ENCODE measurements at regions not wholly inside any gene's neighbourhood (a gene's known extent, or its start where the extent isn't known, plus 50 kb on each side); places are given as distances from the start of the nearest gene placed in this dataset.

- H3K36me3 ChIP-seq (ENCODE audit: low read depth), result no peaks in the 10 kb centered on the region
- no peaks in the 10 kb centered on the region for H3K4me1 ChIP-seq (ENCODE audit: low read depth)
- DNase-seq (no peak), ATAC-seq (no peak)
- no peak for TF ChIP-seq CTCF (IDR thresholded peaks at IDR 0.05)
- intact Hi-C loops (cut with DNase I, micrococcal nuclease), result no loop called here
- no peak overlapping the region for H3K4me3 ChIP-seq
- no peaks in the 10 kb centered on the region for H3K9me3 ChIP-seq
Measured at GRCh38 chr6:103011605-103012004, 1618.1 kb downstream of the GRIK2 start.

GRCh38 chr6:103002282-103002681 lies 1608.8 kb downstream of the GRIK2 start:
- H3K9me3 ChIP-seq, result no peaks in the 10 kb centered on the region
- H3K4me1 ChIP-seq (ENCODE audit: low read depth), result no peaks in the 10 kb centered on the region
- no peak for DNase-seq
- no peak for ATAC-seq
- intact Hi-C loops (cut with DNase I, micrococcal nuclease), result no loop called here
- no peaks in the 10 kb centered on the region for H3K36me3 ChIP-seq (ENCODE audit: low read depth)
- TF ChIP-seq CTCF (IDR thresholded peaks at IDR 0.05), result no peak
- H3K4me3 ChIP-seq, result no peak overlapping the region

- no peak for DNase-seq
- no peak for TF ChIP-seq CTCF (IDR thresholded peaks at IDR 0.05)
- no peaks in the 10 kb centered on the region for H3K36me3 ChIP-seq (ENCODE audit: low read depth)
- H3K9me3 ChIP-seq, result no peaks in the 10 kb centered on the region
- H3K4me1 ChIP-seq (ENCODE audit: low read depth), result no peaks in the 10 kb centered on the region
- H3K4me3 ChIP-seq, result no peak overlapping the region
- ATAC-seq, result no peak
- intact Hi-C loops (cut with DNase I, micrococcal nuclease), result no loop called here
Measured at GRCh38 chr6:103001724-103002123, 1608.2 kb downstream of the GRIK2 start.

GRCh38 chr6:103000688-103001087 lies 1607.2 kb downstream of the GRIK2 start:
- DNase-seq (no peak), ATAC-seq (no peak)
- TF ChIP-seq CTCF (IDR thresholded peaks at IDR 0.05), result no peak
- no peaks in the 10 kb centered on the region for H3K4me1 ChIP-seq (ENCODE audit: low read depth)
- H3K4me3 ChIP-seq, result no peak overlapping the region
- intact Hi-C loops (cut with DNase I, micrococcal nuclease), result no loop called here
- no peaks in the 10 kb centered on the region for H3K36me3 ChIP-seq (ENCODE audit: low read depth)
- H3K9me3 ChIP-seq, result no peaks in the 10 kb centered on the region

GRCh38 chr6:102995491-102995890 lies 1602.0 kb downstream of the GRIK2 start:
- ATAC-seq, result no peak
- DNase-seq, result no peak
- H3K4me3 ChIP-seq, result no peak overlapping the region
- TF ChIP-seq CTCF (IDR thresholded peaks at IDR 0.05), result no peak
- no peaks in the 10 kb centered on the region for H3K4me1 ChIP-seq (ENCODE audit: low read depth)
- H3K9me3 ChIP-seq, result no peaks in the 10 kb centered on the region
- intact Hi-C loops (cut with DNase I, micrococcal nuclease), result no loop called here
- H3K36me3 ChIP-seq (ENCODE audit: low read depth), result no peaks in the 10 kb centered on the region

GRCh38 chr6:102994866-102995265 lies 1601.4 kb downstream of the GRIK2 start:
- no peak overlapping the region for H3K4me3 ChIP-seq
- intact Hi-C loops (cut with DNase I, micrococcal nuclease), result no loop called here
- ATAC-seq (no peak), DNase-seq (no peak)
- TF ChIP-seq CTCF (IDR thresholded peaks at IDR 0.05), result no peak
- no peaks in the 10 kb centered on the region for H3K4me1 ChIP-seq (ENCODE audit: low read depth)
- no peaks in the 10 kb centered on the region for H3K9me3 ChIP-seq
- H3K36me3 ChIP-seq (ENCODE audit: low read depth), result no peaks in the 10 kb centered on the region

All from mucosa of descending colon (tissue), 3 donors.